ENCODE measurements at regions not wholly inside any gene's neighbourhood (a gene's known extent, or its start where the extent isn't known, plus 50 kb on each side); places are given as distances from the start of the nearest gene placed in this dataset.
"Not testable (repeated sequence)": the region's sequence is repeated elsewhere in the genome, so short reads cannot be mapped to it uniquely, and the experiment has no call there.

DNA sequence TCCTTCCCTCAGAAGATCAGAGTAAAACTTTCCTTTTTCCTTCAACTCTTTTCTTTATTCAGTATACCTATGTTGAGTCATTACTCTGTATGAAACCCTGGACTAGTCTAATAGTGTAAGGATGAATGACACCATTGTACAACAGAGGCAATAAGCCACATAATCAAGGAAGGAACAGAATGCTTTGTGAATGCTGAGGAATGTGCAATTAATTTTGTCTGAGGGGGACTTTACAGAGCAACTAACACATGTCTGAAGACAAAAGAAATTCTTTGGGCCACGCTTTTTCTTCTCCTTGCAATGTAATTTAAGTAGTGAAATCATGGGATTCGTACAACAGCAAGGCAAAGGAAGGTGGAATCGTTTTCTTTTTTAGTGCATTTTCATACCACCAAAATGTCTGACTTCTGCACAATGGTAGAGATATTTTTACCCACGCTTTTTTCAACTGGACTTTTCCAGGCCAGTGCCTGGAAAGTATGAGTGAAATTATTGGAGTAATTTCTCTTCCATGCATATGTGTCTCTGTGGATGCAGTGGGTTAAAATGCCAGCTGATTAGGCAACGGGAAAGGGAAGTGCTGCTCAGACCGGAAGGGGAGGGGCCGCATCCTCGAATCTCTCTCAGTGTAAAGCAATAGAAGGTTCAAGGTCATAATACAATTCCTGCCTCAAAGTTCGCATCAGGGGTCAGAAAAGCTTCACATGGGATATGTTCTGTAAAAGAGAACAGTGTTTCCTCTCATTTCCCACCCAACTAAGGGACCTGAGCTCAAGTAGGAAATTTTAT lies 89.9 kb upstream of the MTHFD1L start:
- DNase-seq, result no peak

- DNase-seq, result no peak
Observed at GRCh38 chr6:150777736-150778135, 87.8 kb upstream of the MTHFD1L start.

DNA sequence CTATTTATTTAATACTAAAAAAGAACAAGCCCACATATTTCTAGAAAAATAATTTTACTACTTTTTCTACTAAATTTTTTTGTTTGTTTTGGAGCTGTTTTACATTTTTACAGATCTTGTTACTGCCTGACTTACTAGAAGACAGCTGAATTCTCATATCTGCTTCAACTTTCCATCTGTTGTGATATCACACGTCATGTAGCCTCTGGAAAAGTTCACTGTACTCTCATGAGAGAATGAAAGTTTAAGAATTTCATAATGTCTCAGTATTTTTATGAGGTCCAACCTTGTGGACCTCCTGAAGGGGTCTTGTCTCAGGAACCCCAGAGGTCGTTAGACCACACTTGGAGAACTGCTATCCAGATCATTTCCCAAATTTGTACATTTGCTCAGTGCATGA lies 81.7 kb upstream of the MTHFD1L start:
- DNase-seq, result no peak

GRCh38 chr6:150787429-150787828 lies 78.1 kb upstream of the MTHFD1L start:
- DNase-seq, result no peak

GRCh38 chr6:150788089-150788488 lies 77.4 kb upstream of the MTHFD1L start:
- DNase-seq, result no peak

DNA sequence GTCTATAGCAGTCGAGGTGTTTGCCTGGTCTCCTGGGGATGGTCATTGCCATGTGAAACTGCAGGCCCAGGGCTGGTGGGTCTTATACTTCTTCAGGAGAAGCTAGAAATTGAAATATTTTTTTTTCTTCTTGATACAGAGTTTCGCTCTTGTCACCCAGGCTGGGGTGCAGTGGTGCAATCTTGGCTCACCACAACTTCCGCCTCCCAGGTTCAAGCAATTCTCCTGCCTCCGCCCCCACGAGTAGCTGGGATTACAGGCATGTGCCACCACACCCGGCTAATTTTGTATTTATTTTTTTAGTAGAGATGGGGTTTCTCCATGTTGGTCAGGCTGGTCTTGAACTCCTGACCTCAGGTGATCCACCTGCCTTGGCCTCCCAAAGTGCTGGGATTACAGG lies 75.6 kb upstream of the MTHFD1L start:
- not testable (repeated sequence) for DNase-seq

DNA sequence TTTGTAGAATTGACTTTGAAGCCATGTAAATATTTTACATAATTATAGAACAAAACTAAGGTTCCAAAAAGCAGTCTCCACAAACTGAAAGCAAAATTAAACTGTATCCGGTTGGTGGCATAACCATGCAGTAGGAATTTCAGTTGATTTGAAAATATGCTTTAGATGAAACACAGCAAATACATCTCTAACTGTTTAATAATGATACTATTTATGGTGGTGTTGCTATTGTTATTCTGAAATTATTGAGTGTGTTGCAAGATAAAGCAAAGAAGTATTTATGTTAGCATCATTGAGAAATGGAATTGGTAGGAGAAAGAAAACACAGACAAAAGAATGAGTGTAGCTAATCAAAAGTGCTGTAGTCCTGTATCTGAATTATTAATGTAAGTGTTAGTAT lies 73.8 kb upstream of the MTHFD1L start:
- DNase-seq, result no peak

- no peak for DNase-seq
Observed at GRCh38 chr6:150797949-150798348, 67.6 kb upstream of the MTHFD1L start.

GRCh38 chr6:150799276-150799805 lies 66.2 kb upstream of the MTHFD1L start:
- no peak for DNase-seq

GRCh38 chr6:150800674-150801314 lies 64.7 kb upstream of the MTHFD1L start:
- DNase-seq, result peak; percentile 7

DNA sequence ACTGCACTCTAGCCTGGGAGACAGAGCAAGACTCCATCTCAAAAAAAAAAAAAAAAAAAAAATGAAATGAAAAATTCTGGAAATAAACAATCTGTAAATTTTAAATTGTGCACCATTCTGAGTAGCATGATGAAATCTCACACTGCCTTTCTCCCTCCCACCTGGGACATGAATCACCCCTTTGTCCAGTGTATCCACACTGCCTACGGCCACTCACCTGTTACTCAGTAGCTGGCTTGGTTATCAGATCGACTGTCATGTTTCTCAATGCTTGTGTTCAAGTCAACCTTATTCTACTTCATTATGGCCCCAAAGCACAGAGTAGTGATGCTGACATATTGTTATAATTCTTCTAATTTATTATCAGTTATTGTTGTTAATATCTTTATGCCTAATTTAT lies 58.7 kb upstream of the MTHFD1L start:
- DNase-seq, result no peak

- peak; percentile 26 for DNase-seq
Observed at GRCh38 chr6:150813319-150813992, 52.0 kb upstream of the MTHFD1L start.

GRCh38 chr6:150813993-150814359 lies 51.5 kb upstream of the MTHFD1L start:
- no peak for DNase-seq
